Stomach (tissue), 8 donors: ENCODE measurements at regions not wholly inside any gene's neighbourhood (a gene's known extent, or its start where the extent isn't known, plus 50 kb on each side); places are given as distances from the start of the nearest gene placed in this dataset.

Experiments
- DNase-seq, 2 donors: peaks; one replicate each; pipeline versions ENCODE4 v3.0.0 to v3.0.0-alpha.2; 2013 to 2019
- H3K27ac ChIP-seq, 5 donors: fragments of 200-600 bp in 4 of 5; sonication (generic) in 4 of 5; one replicate each; pipeline ENCODE4 v1.5.1; 2013 to 2019; ENCODE audit warnings: mild to moderate bottlenecking in 1 of 5, moderate library complexity in 1 of 5
- H3K27me3 ChIP-seq, 3 donors: fragments of 200-600 bp; sonication (generic); one replicate each; pipeline ENCODE4 v1.5.1; 2017 to 2019; ENCODE audit warnings: mixed run types in 1 of 3
- H3K36me3 ChIP-seq, 4 donors: fragments of 200-600 bp; sonication (generic); 1 replicate in 3 of 4; 2 replicates in 1 of 4; pipeline ENCODE4 v1.5.1; 2016 to 2019
- H3K4me1 ChIP-seq, 4 donors: fragments of 200-600 bp; sonication (generic); one replicate each; pipeline ENCODE4 v1.5.1; 2016 to 2019
- H3K4me3 ChIP-seq, 4 donors: fragments of 200-600 bp; sonication (generic) in 3 of 4; one replicate each; pipeline ENCODE4 v1.5.1; 2016 to 2019; ENCODE audit warnings: mild to moderate bottlenecking in 1 of 4
- H3K9me3 ChIP-seq, 4 donors: fragments of 200-600 bp; sonication (generic); one replicate each; pipeline ENCODE4 v1.5.1; 2016 to 2019
- EP300 ChIP-seq: sonication (generic); formaldehyde crosslinking; IDR thresholded peaks from one replicate; pipeline ENCODE4 v1.6.1; 2017; ENCODE audit warnings: antibody characterized with exemption
- POLR2A ChIP-seq, 4 donors: fragments of 450-650 bp; IDR thresholded peaks; one replicate each; pipeline ENCODE4 v1.6.1; 2016; ENCODE audit warnings: antibody characterized with exemption in 4 of 4, control low read depth in 2 of 4, mild to moderate bottlenecking in 1 of 4, moderate library complexity in 1 of 4
- POLR2AphosphoS5 ChIP-seq, 3 donors: sonication (generic); formaldehyde crosslinking; IDR thresholded peaks; one replicate each; pipeline ENCODE4 v1.6.1; 2016; ENCODE audit warnings: antibody characterized with exemption in 3 of 3
- WGBS, 5 donors: extraction: QIAGEN DNeasy Blood & Tissue Kit in 3 of 5; methylation state at CpG; one replicate each; pipeline versions ENCODE4 v1.1.5 to v1.1.7; 2013 to 2018; 5-methylcytosine and 5-hydroxymethylcytosine counted together
- intact Hi-C: fragments of 100-400 bp; cut with DNase I; formaldehyde crosslinking; loops from one replicate; pipeline ENCODE4 v1.15.1; 2023; ENCODE audit warnings: low total_unique reads
- TF ChIP-seq, protein P1 (sequence below), 7 experiments: fragments of 450-650 bp in 4 of 7; fragments of 200-600 bp in 3 of 7; sonication (generic) in 3 of 7; IDR thresholded peaks; one replicate each; pipeline ENCODE4 v1.5.1; 2016 to 2019; ENCODE audit warnings: antibody characterized with exemption in 7 of 7, control low read depth in 2 of 7, mild to moderate bottlenecking in 1 of 7
- donor health status: healthy with polysubstance abuse.
- donor health status: Bipolar disorder and iron deficiency.
- donor health status: healthy.

DNA sequence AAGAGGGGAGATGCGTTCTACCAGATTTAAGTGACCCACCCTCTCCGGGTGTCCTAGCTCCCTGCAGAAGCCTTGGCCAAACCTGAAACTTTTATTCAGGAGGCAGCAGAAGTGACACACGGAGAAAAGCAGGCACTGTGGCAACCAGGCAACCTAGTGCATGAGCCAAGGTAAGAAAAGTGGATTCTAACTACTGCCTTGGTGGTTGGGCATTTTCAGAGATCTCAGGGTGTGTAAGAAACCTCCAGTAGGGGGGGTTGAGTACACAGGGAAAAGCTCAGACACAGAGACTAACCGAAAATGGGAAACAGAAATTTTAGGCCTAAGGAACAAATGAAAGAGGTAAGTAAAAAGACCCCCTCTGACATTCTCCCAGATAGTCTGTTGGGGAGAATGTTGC lies 645.7 kb downstream of the ANKRD7 start:
- WGBS, 5 donors: 77 to 83% (median 80%) methylated on average over 4 of the region's 4 CpGs
- H3K27me3 ChIP-seq: no peaks in the 10 kb centered on the region
- DNase-seq: no peak
- H3K9me3 ChIP-seq: no peaks in the 10 kb centered on the region
- peaks cover 0 to 7% (median 3%) of the 10 kb centered on the region in 4 donors for H3K4me1 ChIP-seq
- intact Hi-C loops: no loop called here
- H3K27ac ChIP-seq: no peak overlapping the region
- no peak overlapping the region for H3K4me3 ChIP-seq
- TF ChIP-seq EP300: no peak
- no peak for TF ChIP-seq POLR2A (IDR thresholded peaks at IDR 0.05)
- H3K36me3 ChIP-seq: no peaks in the 10 kb centered on the region

DNA sequence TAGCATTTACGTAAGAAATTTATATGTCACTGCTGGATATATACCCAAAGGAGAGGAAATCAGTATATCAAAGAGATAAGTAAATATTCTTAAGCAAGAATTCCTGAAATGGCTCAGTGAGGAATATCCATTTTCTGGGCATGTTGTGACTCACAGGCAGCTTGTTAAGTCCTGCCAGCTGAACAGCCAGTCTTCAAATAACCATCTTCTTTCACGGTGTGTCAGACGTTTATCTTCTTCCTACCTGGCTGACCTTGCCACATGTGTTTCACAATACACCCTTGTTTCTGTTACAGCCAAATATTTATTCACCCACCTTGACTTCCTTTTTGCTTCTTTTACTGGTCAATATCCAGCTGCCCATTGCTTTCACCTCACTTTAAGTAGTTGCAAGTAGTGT lies 648.1 kb downstream of the ANKRD7 start:
- no peak for DNase-seq
- WGBS, 5 donors: 26 to 47% (median 31%) methylated on average over 3 of the region's 3 CpGs

DNA sequence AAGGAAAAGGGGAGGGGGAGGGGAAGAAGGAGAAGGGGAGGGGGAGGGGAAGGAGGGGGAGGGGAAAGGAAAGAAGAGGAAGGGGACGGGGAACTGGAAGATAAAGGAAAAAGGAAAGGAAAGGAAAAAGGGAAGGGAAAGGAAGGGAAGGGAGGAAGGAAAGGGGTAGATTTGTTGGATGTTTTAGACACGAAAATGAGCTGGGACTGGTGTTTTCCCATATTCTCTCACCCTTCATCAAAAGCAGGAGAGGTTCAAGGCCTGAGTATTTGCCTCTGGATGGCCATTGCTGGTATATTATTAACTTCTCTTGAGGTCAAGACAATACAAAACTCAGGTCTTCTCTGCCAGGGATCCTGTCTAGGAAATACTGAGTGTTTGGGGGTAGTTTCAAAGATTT lies 652.7 kb downstream of the ANKRD7 start:
- no peak overlapping the region for H3K4me3 ChIP-seq
- no peaks in the 10 kb centered on the region for H3K36me3 ChIP-seq
- WGBS, 5 donors: 71 to 81% (median 77%) methylated on average over 2 of the region's 2 CpGs
- intact Hi-C loops: no loop called here
- no peak for TF ChIP-seq EP300
- TF ChIP-seq, protein P1, sequence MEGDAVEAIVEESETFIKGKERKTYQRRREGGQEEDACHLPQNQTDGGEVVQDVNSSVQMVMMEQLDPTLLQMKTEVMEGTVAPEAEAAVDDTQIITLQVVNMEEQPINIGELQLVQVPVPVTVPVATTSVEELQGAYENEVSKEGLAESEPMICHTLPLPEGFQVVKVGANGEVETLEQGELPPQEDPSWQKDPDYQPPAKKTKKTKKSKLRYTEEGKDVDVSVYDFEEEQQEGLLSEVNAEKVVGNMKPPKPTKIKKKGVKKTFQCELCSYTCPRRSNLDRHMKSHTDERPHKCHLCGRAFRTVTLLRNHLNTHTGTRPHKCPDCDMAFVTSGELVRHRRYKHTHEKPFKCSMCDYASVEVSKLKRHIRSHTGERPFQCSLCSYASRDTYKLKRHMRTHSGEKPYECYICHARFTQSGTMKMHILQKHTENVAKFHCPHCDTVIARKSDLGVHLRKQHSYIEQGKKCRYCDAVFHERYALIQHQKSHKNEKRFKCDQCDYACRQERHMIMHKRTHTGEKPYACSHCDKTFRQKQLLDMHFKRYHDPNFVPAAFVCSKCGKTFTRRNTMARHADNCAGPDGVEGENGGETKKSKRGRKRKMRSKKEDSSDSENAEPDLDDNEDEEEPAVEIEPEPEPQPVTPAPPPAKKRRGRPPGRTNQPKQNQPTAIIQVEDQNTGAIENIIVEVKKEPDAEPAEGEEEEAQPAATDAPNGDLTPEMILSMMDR (IDR thresholded peaks at IDR 0.05): no peak
- TF ChIP-seq POLR2AphosphoS5 (IDR thresholded peaks at IDR 0.05): no peak
- no peak for TF ChIP-seq POLR2A (IDR thresholded peaks at IDR 0.05)
- no peak for DNase-seq
- no peak overlapping the region for H3K27ac ChIP-seq
- no peaks in the 10 kb centered on the region for H3K9me3 ChIP-seq
- no peaks in the 10 kb centered on the region for H3K4me1 ChIP-seq
- no peaks in the 10 kb centered on the region for H3K27me3 ChIP-seq

More for the DNA sequence above, 648.1 kb downstream of the ANKRD7 start:
- Histone ChIP-seq H3K4me1 (peaks cover 0 to 7% (median 3%) of the 10 kb centered on the region in 4 donors), H3K9me3 (no peaks in the 10 kb centered on the region), H3K36me3 (no peaks in the 10 kb centered on the region), H3K27ac (no peak overlapping the region), H3K27me3 (no peaks in the 10 kb centered on the region), H3K4me3 (no peak overlapping the region)
- no peak for TF ChIP-seq POLR2A (IDR thresholded peaks at IDR 0.05)
- TF ChIP-seq, protein P1 (IDR thresholded peaks at IDR 0.05): no peak
- intact Hi-C loops: no loop called here

DNA sequence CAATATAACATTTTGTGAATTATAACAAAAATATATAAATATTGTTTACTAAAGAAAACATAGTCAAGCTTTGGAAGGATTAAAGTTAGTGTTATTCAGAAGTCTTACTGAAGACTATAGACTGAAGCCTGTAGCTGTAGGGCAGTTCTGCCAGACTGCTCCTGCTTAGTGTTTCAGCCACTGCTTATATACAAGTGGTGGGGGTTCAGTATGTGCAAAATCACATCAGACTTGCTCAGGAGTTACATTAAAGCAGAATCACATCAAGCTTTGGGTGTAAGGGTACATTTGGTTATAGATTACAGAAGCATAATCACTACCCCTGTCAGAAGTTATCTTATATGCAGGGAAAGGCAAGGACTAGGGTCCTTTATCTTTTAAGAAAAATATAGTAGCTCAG lies 653.8 kb downstream of the ANKRD7 start:
- TF ChIP-seq EP300 (no peak), POLR2A (IDR thresholded peaks at IDR 0.05) (no peak), POLR2AphosphoS5 (IDR thresholded peaks at IDR 0.05) (no peak)
- TF ChIP-seq, protein P1 (IDR thresholded peaks at IDR 0.05): no peak
- intact Hi-C loops: no loop called here
- Histone ChIP-seq H3K4me3 (no peak overlapping the region), H3K36me3 (no peaks in the 10 kb centered on the region), H3K27ac (no peak overlapping the region), H3K4me1 (no peaks in the 10 kb centered on the region), H3K27me3 (no peaks in the 10 kb centered on the region), H3K9me3 (no peaks in the 10 kb centered on the region)
- DNase-seq: no peak

DNA sequence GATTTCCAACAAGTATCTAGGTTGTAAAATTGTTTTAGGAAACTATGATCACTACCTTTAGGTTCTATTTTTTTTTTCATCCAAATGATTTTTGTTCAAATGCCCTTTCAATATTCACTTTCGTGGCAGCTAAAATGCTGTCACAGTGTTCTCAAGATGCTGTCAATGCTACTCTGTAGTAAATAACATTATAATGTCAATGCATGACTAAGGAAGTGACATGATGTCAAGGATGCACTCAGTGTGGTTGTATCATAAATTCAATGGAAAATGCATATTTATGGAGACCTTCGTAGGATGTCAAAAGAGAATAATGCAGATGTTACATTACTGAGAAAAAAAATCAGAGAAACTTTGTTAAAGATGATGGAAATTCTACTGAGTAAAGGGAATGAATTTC lies 673.8 kb downstream of the ANKRD7 start:
- Histone ChIP-seq H3K27ac (no peak overlapping the region), H3K27me3 (no peaks in the 10 kb centered on the region), H3K4me3 (no peak overlapping the region), H3K9me3 (peaks cover 0 to 5% (median 0%) of the 10 kb centered on the region in 4 donors), H3K36me3 (no peaks in the 10 kb centered on the region), H3K4me1 (no peaks in the 10 kb centered on the region)
- intact Hi-C loops: no loop called here
- DNase-seq: no peak
- TF ChIP-seq POLR2AphosphoS5 (IDR thresholded peaks at IDR 0.05) (no peak), EP300 (no peak), POLR2A (IDR thresholded peaks at IDR 0.05) (no peak)
- TF ChIP-seq, protein P1 (IDR thresholded peaks at IDR 0.05): no peak
- 80 to 90% (median 83%) methylated on average over 2 of the region's 2 CpGs for WGBS, 5 donors
